ENCODE measurements at regions not wholly inside any gene's neighbourhood (a gene's known extent, or its start where the extent isn't known, plus 50 kb on each side); places are given as distances from the start of the nearest gene placed in this dataset.

- in situ Hi-C loops (cut with MboI; ENCODE audit: low sequenced_read_pairs) (no loop called here), intact Hi-C loops (cut with micrococcal nuclease) (loop anchor here (1.0 to 5.0 kb wide), 2 partner anchors 52 to 124 kb away; partner anchors contain the start of genes ISCA1 and TUT7), dilution Hi-C loops (cut with HindIII; ENCODE audit: low sequenced_read_pairs, unreplicated experiment) (no loop called here)
- Histone ChIP-seq H2BK120ac (ENCODE audit: low read depth, low read length) (peak overlapping the region; percentile 45), H2AFZ (replicated peaks; ENCODE audit: low read length, poor library complexity) (no peak overlapping the region), H3K9me3 (ENCODE audit: control insufficient read depth, insufficient read depth, low read length) (no peaks in the 10 kb centered on the region), H2AK5ac (ENCODE audit: low read depth, low read length) (no peak overlapping the region), H3K36me3 (ENCODE audit: control insufficient read depth, insufficient read depth, low read length) (no peaks in the 10 kb centered on the region), H3K27ac (ENCODE audit: insufficient read depth, low read length) (peak overlapping the region; percentile 55; the same call in 1 of the 2 replicates), H3K4me3 (ENCODE audit: insufficient read depth, low read depth, low read length) (peak overlapping the region; percentile 8; the same call in 1 of the 2 replicates), H2BK15ac (ENCODE audit: low read depth, low read length) (no peak overlapping the region), H4K20me1 (ENCODE audit: insufficient read depth, low read length) (peaks cover 4% of the 10 kb centered on the region; the same call in 1 of the 2 replicates), H3K9me1 (ENCODE audit: insufficient read depth, low read length) (peaks cover 6% of the 10 kb centered on the region), H3K14ac (replicated peaks; ENCODE audit: low read depth, low read length) (no peak overlapping the region), H3K4me2 (ENCODE audit: low read depth, low read length) (peak overlapping the region; percentile 74), H3K56ac (ENCODE audit: extremely low read depth, insufficient read depth, low read length) (peak overlapping the region; percentile 51; the same call in 1 of the 2 replicates), H4K5ac (ENCODE audit: low read depth, low read length) (peak overlapping the region; percentile 11; the same call in 1 of the 2 replicates), H4K91ac (ENCODE audit: insufficient read depth, low read depth, low read length) (no peak overlapping the region), H3K9ac (ENCODE audit: low read depth, low read length) (no peak overlapping the region), H3K4me1 (ENCODE audit: control insufficient read depth, insufficient read depth, low read length) (peaks cover 17% of the 10 kb centered on the region), H3K79me1 (ENCODE audit: low read depth in 1 of 2, low read length in 2 of 2) (no peaks in the 10 kb centered on the region), H2AK9ac (replicated peaks; ENCODE audit: low read depth, low read length, poor library complexity) (no peak overlapping the region), H2BK5ac (ENCODE audit: low read depth, low read length, poor library complexity, severe bottlenecking) (peak overlapping the region; percentile 87), H2BK20ac (ENCODE audit: low read depth, low read length) (peak overlapping the region; percentile 18; the same call in 1 of the 2 replicates), H3K4ac (ENCODE audit: low read depth, low read length) (peak overlapping the region; percentile 9; the same call in 1 of the 2 replicates), H3K23ac (ENCODE audit: low read depth, low read length) (peak overlapping the region; percentile 21; the same call in 1 of the 2 replicates), H4K8ac (ENCODE audit: low read depth in 2 of 2, low read length in 2 of 2) (peak overlapping the region in 1 of 2 experiments; percentile 30; a peak in 2 of 4 replicates), H3K18ac (ENCODE audit: low read depth, low read length) (peak overlapping the region; percentile 56; the same call in 1 of the 2 replicates), H3K27me3 (ENCODE audit: control insufficient read depth, insufficient read depth, low read length) (no peaks in the 10 kb centered on the region)
- ATAC-seq (ENCODE audit: low read depth): peak; percentile 62
- 0% methylated on average over 2 of the region's 4 CpGs; no CpG with 5 or more reads in 1 of the 2 experiments for WGBS, 2 experiments (ENCODE audit: extremely low coverage in 2 of 2, insufficient read length in 1 of 2)
- no TSS peak for BruUV-seq (replicated peaks)
- DNase-seq: peak; percentile 88
- CTCF ChIA-PET: interaction anchor here (0.6 to 1.7 kb wide), 2 partner anchors 8 to 854 kb away, joined by 4 to 6 read pairs; no protein-coding TSS in a partner anchor
- POLR2A ChIA-PET (ENCODE audit: unreplicated experiment): no interaction called here
- TF ChIP-seq RCOR1 (IDR thresholded peaks at IDR 0.05; ENCODE audit: insufficient replicate concordance, low read length) (peak; percentile 70), MXI1 (IDR thresholded peaks at IDR 0.05; ENCODE audit: borderline replicate concordance, low read depth, low read length) (no peak), BHLHE40 (IDR thresholded peaks at IDR 0.05; ENCODE audit: low read depth, low read length) (peak; percentile 100), SMC3 (IDR thresholded peaks at IDR 0.05; ENCODE audit: low read depth, low read length) (no peak), RAD21 (IDR thresholded peaks at IDR 0.05; ENCODE audit: low read length) (no peak), CHD1 (IDR thresholded peaks at IDR 0.05; ENCODE audit: low read depth, low read length) (no peak), MAFK (IDR thresholded peaks at IDR 0.05; ENCODE audit: low read depth, low read length) (peak; percentile 25; the same call in 1 of the 2 replicates), MAZ (IDR thresholded peaks at IDR 0.05; ENCODE audit: borderline replicate concordance, low read depth, low read length) (no peak; the same call in 1 of the 2 replicates), FOS (IDR thresholded peaks at IDR 0.05; ENCODE audit: low read depth, low read length) (peak; percentile 44; the same call in 1 of the 2 replicates), RFX5 (IDR thresholded peaks at IDR 0.05; ENCODE audit: low read depth, low read length) (no peak), ELK1 (IDR thresholded peaks at IDR 0.05; ENCODE audit: borderline replicate concordance, low read depth, low read length) (no peak), NFE2L2 (IDR thresholded peaks at IDR 0.05; ENCODE audit: low read depth, low read length) (0 out of 2 replicates have a peak, but pooled peaks have one; percentile 21), POLR2A (IDR thresholded peaks at IDR 0.05; ENCODE audit: low read depth, low read length) (no peak), CEBPB (IDR thresholded peaks at IDR 0.05; ENCODE audit: low read depth, low read length) (peak; percentile 97), CTCF (conservative IDR thresholded peaks at IDR 0.05; ENCODE audit: low read depth, low read length) (no peak)
Measured at GRCh38 chr9:86406366-86406765, 52.2 kb upstream of the TUT7 start.
